HG03521 (cell line): ENCODE measurements at regions not wholly inside any gene's neighbourhood (a gene's known extent, or its start where the extent isn't known, plus 50 kb on each side); places are given as distances from the start of the nearest gene placed in this dataset.

Experiments used
- ATAC-seq: cut with Tn5 transposase; IDR thresholded peaks from one replicate; pipeline ENCODE4 v1.9.1; 2021; ENCODE audit warnings: mild to moderate bottlenecking, moderate library complexity; ENCODE audit not compliant: unreplicated experiment

DNA sequence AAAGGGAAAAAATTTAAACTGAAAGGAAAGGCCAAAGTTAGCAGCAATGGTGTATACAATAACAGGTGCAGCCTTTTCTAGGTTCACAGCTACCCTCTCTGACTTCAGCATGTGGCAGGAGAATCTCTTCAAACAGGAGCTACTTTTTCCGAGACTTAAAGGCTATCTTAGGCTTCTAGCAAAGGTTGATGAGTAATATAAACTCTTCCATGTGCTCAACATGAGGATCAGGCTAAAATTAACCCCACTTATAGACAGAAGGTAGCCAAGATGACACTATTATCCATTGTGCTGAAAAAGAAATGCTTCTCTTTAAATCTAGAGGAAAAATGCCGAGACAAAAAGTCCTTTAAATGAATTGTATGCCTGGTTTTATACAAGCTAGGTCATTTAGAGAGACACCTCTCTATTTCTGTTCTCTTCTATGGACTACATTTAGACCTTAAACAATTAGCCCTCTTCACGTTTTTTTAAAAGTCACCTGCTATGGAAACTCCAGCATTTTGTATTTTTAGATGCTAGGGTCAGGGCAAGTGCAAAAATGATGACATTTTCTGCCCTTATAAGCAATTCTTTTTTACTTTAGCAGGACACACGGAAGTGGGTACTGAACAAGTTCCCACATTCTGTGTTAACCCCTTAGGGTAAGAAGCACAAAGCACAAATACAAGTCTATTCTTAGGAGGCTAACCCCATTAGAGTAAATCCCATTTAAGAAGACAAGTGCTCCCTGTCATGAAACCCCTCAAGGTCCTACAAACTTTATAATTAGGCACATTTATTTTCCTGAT, 216.8 kb upstream of the CITED2 start:
- no peak for ATAC-seq

DNA sequence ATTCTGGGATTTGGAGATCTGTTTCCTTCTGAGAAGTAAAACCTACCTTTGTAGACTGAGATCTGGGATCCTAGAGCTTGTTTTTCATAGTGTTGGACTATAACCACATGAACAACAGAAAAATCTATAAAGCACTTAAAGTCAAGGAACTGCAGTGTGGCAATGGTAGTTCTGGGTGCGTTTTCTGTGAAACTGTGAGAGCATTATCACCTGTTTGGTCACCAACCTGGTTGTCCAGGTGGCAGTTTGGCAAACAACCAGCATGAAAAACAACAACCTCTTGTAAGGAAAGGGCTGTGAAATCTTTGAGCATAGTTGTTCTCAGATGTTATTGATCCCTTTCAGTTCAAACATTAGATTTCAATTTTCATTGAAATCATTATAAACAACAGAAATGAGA, 215.8 kb upstream of the CITED2 start:
- no peak for ATAC-seq

DNA sequence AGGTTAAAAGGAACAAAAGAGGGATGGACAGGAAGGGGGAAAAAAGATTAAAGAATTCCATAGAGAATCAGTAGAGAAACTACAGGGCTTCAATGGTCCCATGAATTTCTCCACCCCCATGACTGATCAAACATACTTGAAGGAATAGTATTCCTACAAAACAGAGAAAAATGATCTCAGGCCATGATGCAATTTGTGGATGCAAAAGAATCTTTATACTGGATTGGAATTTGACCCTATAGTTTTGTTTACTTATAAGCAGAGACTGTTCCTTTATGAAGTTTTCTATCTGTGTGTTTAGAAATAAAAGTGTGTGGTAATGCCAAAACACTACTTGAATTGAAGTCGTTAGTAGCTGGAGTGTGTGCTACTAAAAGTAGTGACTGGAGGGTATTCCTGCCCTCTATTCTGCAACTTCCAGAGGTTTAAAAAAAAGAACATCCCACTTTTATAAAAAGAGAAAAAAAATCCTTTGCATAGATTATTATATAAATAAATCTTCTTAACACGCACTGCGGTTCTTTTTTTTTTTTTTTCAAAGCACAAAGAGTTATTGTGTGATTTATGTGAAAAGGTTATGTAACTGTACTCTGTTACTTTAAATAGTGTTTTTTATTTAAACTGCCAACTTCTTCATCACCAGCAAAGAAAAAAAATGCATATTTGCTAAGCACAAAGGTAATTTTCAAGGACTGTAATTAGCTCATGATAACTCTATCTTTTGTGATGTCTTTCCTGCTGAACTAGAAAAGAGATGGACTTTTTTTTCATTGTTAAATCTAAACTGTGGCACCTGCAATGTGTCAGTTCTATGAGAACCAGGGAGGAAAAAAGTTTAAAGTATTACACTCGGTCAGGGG, 214.5 kb upstream of the CITED2 start:
- ATAC-seq = no peak

DNA sequence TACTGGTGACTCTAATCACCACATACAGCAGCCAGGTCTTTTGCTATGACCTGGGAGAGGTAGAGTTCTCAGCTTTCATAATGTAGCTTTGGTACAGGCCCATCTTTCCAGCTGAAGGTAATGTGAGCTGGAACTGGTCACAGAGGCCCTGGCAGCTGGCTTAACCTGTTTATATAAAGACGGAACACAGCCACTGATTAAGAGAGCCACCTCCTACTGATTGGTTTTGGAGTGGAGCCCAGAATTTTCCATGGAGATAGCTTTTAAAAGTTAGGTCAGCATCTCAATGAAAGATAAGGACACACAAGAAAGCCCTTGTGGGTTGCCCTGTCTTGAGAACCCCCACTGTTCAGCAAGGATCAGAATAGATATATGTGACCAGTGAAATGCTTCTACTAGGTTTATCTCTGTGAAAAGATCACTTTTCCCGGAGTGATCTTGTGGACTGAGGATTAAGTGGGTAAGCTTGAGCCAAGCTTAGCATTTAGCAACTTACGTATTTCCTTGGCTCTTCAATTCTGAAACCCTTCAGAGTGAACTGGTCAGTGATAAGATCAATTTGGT, 213.7 kb upstream of the CITED2 start:
- ATAC-seq = no peak

DNA sequence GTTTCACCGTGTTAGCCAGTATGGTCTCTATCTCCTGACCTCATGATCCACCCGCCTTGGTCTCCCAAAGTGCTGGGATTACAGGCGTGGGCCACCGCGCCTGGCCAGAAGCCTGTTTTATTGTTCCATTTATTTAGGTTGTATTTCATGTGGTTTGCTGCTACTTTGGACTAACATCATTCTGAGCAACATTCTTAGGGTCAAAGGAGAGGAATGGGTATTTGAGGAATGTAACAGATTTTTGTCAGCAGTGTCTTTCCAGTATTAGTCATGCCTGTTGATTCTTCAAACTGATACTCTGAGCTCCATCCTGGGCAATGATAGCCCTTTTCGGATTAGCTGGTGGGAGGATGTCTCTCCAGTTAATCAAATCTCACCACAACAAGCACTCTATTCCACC, 213.0 kb upstream of the CITED2 start:
- ATAC-seq = no peak

DNA sequence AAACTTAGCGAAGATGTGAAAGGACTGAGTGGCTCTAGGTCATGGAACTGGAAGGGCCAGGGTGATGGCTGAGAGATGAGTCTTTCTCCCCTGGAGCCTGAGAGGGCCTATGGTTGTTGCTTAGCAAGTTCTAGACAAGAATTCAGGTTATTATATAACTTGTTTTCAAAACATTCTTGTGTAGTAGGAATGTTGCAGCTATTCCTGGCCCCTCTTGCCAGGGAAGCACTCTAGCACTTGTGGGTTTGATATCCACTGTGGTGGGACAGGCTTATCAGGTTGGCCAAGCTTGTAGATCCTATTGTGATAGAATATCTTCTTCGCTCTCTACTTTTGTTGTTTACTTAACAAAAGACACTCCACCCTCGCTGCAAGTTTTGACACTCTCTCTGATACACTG, 211.8 kb upstream of the CITED2 start:
- no peak for ATAC-seq

DNA sequence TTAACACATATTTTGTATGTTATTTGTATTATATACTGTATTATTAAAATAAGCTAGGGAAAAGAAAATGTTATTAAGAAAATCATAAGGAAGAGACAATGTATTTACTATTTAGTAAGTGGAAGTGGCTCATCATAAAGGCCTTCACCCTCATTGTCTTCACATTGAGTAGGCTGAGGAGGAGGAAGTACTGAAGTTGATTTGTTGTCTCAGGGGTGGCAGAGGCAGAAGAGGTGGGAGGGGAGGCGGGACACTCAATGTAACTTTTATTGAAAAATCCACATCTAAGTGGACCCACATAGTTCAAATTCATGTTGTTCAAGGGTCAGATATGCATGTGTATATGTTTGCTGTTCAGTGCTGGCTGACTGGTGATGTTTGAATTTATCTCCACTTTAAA, 210.2 kb upstream of the CITED2 start:
- ATAC-seq = no peak

DNA sequence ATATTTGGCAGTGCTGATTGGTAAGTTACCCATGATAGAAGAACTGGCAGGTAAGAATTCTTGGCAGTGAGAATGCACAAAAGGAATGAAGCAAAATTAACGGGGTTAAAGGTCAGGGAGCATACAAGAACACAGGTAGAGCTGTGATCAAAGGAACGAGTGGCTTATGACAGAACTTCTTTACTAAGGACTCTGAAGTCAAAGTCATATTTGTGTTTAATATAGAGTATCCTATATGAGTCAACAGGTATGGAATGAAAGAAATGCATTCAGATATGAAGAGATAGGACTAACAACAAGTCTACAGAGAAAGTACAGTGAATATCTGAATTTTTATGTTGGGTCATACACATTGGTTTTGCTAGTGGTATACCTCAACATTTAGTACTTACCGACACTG, 209.0 kb upstream of the CITED2 start:
- no peak for ATAC-seq

DNA sequence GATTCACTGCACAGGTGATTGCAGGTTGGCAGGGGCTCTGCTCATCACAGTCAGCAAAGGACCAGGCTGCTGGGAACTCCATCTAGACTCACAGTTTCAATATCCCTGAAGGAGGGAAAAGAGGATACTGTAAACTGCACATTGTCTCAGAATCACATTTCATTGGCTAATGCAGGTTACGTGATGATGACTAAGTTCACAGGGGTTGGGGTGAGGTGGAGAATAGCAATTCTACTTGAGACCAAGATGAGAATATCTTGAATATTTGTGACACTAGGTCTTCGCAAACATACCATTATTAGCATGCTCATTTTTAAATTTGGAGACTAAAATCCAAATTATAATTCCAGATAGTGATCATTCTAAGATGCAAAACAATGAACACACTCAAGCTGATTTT, 208.5 kb upstream of the CITED2 start:
- ATAC-seq = no peak

DNA sequence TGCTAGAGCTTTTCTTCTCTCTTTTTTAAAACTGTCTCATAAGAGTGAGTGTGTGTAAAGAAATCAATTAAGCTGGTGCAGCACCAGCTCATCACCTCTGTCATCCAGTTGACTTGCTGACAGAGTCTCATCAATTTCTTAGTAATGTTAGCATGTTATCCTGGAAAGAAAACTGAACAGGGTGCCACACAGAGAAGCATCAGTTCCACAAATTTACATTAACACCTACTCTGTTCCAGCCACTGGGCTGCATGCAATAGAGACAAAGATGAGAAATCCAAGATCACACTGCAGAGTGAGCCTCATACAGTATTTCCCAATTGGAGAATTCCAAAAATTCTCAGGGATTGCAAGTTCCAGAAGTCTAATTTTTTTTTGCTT, 207.0 kb upstream of the CITED2 start:
- ATAC-seq = no peak

DNA sequence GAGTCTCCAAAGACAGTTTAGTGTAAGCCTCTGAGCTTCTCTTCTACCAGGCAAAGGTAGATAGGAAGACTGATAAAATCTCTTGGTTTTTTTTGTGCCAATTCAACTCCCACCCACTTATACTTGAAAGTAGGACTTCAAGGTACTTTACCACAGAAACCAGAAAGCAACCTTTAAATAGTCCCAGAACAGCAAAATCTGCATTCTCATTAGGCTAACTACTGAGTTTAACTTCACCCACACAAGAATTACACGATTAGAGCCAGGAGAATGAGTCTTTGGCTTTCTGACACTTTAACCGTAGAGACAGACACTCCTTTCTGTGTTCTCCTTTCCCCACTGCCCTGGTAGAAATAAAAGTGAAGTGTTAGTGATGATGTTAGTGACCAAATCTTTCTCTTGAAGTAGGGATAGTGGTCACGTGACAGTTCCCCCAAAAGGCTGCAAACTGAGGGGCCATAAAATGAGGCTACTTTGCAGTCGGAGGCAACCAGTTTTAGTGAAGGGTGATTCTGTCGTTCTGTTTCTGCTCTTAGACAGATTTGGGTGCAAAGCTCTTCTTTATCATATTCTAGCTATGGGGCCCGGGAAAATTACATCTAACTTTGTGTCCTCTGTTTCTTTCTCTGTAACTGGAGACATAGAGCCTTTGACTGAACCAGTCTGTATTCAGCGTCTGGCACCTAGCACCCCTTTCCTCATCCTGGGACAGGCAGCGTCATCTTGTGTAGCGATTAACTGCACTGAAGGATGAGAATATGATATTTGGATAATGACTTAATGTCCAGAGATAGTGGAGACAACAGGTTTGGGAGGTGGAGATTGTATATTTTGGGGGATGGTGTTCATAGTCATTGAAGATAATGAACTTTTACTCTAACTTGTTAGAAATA, 206.4 kb upstream of the CITED2 start:
- peak; percentile 74 for ATAC-seq

DNA sequence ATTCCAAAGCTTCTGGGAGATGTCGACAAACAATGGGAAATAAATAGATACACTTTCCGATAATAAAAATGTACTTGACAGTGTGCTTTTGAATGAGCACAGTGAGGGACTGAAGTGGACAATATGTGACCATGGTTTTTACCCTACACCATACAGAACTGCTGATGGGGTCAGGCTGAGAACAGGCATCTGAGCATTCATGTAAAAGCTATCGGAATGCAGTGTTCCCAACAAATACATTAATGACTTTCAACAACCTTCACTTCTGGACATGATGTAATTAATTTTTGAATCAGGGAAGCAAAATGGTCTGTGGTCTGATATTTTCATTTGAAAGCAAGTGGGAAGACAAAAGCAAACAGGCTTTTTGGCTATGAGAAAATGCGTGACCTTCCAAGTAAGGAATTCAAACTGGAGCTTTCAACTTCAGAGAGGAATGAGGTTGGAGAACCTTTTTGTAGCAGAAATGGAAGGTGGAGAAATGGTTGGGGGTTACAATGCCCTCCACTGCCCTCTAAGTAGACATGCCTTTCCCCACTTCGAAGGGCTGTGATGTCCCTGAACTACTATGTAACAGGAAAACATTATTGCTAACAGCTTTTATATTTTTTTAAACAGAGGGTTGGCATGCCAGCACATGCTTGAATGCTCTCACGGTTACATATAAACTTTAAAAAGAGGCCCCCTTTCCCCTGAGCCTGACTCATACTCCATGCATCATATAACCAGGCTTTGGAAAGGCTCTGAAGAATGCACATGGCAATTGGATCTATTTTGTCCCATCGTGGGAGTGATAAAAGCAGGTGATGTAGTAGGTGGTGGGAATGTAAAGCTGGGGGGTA, 203.5 kb upstream of the CITED2 start:
- ATAC-seq = no peak

DNA sequence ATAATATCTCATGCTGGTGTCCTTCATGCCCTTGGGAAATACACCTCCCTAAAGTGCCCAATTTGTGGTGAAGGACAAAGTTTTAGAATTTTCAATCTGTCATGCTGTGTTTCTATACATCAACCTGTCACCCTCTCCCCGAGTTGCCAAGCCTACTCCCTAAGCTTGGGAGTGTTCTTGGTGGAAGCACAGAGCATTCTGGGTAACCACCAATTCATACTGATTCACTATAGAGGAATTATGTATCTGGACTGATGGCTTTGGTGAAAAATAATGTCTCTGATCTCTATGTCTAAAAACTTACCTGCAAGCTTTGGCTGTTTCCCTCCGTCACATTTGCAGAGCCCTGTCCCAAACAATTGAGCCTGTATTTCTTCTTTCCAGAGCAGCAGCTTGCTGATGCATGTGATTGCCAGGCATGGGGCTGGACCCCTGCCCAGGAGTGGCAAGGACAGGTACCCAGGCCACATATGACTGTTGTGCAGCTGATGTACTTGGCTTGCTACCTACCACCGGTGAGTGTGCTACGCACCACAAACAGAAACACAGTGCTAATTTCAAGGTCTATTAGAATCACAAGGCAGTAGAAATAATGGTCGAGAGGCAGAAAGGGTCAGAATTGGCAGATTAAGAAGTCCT, 202.8 kb upstream of the CITED2 start:
- ATAC-seq = no peak

DNA sequence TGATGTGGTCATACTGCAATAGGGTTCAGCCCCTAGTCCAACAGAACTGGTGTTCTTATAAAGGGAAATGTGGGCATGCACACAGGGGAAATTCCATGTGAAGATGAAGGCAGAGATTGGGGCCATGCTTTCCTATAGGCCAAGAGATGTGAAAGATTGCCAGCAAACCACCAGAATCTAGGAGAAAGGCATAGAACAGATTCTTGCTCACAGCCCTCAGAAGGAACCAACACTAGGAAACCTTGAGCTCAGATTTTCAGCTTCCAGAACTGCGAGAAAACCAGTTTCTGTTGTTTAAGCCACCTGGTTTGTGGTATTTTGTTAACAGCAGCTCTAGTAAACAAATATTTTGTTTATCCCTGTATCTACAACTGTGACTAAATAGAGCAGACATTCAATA, 197.6 kb upstream of the CITED2 start:
- no peak for ATAC-seq

DNA sequence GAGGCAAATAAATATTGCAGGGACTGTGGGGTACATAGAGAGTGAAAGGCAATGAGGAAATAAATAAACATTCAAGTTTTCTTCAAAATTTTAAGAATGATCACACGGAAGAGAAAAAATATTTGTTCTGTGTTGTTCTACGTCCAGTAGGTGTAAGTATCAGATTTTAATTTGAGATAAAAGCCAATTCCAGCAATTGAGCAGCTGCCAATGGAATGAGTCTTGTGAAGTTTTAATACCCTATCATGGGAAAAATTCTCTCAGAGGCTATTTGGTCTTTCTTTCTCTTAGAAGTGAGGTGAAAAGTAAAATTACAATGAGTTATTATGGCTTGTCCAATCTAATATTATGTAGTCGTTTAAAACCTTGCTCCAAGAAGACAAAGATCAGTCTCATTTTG, 195.7 kb upstream of the CITED2 start:
- no peak for ATAC-seq

DNA sequence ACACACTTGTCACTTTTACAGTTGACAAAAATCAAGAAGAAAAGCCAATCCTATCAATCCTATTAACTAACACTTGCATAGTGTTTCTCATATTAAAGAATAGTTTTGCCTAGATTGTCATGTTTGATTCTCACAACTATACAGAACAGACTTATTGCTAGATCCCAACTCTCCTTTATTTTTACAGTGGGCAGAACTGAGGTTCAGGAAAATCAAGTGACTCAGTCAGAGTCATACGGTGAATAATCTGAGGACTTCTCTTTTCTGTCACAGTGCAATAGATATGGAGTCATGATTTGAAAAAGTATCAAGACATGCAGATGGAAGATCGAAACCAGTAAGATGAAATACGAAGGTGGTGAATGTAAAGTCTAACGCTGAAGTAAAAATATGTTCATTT, 195.1 kb upstream of the CITED2 start:
- ATAC-seq = no peak

DNA sequence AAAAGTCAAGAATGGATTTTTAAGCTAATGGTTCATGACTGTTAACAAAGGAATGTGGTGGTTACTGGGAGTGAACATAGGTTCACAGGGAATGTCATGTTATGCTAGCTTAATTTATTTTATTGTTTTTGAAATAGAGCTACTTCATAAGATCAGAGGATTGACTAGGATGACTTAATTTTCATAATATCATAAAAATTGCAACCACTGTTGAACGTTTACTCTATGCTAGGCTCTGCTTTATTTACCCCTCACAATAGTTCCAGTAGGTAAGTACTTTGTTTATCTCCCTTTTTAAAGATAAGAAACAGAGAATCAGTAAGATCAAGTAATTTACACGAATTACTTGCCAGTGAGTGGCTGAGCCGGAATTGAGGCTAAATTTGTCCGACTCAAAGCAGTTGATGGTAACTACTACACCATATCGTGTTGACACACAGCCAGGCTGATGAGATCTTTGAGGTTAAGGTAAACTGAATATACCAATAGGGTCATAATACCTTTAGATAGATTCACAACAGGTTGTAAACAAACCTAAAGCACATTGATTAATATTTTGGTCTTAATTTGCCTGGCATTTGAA, 194.6 kb upstream of the CITED2 start:
- no peak for ATAC-seq

DNA sequence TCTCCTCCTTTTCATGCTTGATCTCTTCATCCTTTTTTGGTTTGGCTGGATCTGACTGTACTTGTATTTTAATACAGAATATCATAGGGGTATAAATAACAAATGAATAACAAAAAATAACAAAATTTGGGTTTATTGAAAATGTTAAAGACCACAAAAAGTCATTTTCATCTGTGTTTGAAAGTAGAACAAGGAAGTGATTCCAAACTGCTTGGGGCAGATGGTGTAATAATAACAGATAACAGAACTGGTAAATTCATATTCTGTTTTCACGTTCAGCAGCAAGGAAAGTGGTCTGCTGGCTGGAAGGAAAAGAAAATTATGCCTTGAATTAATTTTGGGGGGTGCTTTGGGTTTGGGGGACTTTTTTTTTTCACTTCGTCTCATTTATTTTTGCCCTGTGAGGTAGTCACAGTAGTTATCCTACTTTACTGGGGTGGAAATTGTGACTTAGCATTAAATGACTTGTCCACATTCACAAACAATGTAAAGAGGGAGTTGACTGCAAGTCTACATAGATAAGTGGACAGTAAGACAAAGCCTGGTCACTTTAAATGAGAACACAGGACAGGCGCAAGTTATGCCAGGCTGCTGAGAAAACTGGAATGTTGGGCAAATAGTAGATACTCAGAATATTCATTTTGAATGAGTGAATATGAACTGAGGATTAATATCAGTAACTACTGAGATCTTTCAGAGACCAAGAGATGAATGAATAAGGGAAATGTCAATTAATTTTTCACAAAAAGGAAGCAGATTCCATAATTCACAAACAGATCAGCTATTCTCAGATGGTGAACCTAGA, 193.9 kb upstream of the CITED2 start:
- ATAC-seq = no peak
